ENCODE measurements at regions not wholly inside any gene's neighbourhood (a gene's known extent, or its start where the extent isn't known, plus 50 kb on each side); places are given as distances from the start of the nearest gene placed in this dataset.
"Not testable (repeated sequence)": the region's sequence is repeated elsewhere in the genome, so short reads cannot be mapped to it uniquely, and the experiment has no call there.

DNA sequence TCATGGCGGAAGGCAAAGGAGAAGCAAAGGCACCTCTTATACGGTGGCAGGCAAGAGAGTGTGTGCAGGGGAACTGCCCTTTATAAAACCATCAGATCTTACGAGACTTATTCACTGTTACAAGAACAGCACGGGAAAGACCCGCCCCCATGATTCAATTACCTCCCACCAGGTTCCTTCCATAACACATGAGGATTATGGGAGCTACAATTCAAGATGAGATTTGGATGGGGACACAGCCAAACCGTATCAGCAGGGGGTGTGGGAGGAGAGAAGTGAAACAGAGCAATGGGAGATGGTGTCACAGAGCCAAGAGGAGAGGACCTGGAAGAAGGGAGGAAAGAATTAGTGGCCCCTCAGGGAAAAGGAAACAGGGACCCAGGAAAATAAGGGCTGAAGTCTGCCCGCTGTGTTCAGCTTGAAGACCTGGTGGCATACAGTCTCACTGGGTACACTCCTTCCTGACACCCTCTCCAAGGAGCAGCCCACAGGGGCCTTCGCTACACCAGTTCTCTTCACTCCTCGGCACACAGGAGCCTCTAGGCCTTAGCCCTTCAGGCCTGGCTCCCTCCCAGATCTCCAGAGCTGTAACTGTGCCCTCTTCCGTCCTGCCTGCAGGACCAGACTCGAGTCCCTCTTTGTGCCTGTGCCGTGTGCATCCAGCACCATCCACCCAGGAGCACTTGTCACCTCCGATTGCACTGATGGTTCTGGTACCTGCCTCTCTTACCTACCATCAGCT lies 262.1 kb downstream of the EIPR1 start:
- no peak for DNase-seq (ENCODE audit: low spot score)

DNA sequence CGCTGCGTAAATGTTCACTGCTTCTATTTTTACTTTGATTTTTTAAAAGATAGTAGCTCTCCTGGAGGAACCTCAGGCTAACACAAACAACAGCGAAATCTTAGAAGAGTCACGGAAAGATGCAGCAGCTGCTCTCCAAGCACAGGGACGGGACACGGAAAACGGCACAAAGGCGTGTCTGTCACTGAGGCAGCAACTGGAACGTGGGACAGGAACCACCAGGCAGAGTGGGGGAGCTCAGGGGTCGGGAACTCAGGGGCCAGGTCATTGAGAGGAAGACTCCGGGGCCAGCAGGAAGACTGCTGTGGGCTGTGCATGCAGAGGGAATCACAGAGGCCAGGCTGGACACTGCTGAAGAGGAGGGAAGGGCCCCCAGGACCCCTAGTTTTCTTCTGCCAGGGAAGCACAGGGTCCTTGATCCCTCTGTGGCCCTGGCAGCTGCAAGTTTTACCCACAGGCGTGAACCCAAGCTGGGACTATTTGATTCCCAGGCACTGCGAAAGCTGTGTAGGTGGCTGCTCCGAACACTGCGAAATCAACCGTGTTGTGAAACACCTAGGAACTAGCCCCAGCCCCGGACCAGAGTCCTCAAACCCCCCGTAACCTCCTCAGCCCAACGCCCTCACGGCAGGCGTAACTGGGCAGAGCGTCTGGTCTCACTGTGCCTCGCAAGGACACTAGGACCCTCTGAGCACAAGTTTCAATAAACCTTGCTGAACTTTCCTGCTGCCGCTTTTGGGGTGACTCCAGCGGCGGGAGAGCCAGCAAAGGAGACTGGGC lies 263.0 kb downstream of the EIPR1 start:
- DNase-seq (ENCODE audit: low spot score) = no peak

DNA sequence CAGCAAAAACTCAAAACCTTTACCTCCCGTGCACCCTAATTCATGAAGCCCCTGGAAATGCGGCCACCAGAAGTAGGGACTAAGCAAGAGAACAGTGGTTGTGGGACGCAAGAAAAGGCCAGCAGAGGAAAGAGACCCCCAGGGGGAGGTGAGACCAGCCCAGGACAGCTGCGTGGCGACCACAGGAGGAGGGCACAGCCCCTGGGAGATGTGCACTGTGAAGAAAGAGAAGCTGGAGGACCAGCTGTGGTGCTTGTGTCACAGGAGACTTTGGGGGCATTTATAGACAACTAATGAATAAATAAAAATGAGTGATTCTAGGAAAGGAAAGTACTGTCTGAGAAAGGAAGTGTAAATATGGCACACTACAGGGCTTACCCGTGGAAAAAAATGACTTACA lies 263.8 kb downstream of the EIPR1 start:
- no peak for DNase-seq (ENCODE audit: low spot score)

DNA sequence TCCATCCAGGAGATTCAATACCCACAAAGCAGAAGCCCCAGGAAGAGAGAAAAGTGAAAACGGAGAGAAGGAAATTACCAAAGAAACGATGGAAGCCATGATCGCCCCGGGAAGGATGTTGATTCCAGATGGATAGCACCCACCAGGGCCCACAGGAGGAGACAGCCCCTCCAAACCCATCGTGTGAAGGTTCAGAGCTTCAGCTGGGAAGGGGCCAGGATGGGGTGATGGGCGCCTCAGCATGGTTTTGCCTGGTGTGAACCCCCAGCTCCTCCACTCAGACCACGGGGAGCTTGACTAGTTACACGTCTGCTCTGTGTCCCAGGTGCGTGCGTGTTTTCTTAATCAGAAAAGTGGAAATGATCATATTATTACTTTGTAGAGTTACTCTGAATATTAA lies 264.5 kb downstream of the EIPR1 start:
- no peak for DNase-seq (ENCODE audit: low spot score)

DNA sequence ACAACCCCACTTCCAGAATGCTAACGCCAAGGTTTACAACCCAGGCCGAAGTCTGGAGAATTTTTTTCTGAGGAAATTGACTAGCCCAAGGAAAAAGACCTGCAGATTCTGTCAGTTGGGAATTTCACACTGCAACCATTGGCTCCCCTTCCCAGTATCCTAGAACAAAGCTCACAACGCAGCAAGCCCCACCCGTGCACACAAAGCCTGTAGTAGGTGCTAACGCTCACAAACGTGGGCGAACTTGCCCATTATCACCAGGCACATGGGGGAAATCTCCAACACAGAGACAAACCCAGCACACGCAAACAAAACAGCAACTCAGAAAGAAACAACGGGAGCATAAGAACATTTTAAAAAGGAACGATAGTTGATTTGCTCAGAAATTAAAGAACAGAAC lies 265.1 kb downstream of the EIPR1 start:
- no peak for DNase-seq (ENCODE audit: low spot score)

DNA sequence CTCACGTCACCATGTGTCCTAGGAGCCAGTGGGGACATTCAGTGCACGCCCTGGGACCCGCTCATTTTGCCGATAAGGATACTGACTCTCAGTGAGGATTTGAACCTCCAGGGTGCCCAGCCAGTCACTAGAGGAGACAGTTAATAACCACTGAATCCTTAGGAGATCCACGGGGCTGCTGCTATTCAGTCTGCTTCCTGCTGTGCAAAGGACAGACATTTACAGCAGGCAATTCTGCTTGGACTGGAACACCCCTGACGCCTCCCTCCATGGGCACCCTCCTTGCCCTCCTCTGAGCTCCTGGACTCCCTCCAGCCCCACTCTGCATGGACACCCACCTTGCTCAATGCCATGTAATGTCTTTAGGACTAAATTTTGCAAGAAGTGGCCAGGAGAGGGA lies 265.5 kb downstream of the EIPR1 start:
- DNase-seq (ENCODE audit: low spot score) = no peak

DNA sequence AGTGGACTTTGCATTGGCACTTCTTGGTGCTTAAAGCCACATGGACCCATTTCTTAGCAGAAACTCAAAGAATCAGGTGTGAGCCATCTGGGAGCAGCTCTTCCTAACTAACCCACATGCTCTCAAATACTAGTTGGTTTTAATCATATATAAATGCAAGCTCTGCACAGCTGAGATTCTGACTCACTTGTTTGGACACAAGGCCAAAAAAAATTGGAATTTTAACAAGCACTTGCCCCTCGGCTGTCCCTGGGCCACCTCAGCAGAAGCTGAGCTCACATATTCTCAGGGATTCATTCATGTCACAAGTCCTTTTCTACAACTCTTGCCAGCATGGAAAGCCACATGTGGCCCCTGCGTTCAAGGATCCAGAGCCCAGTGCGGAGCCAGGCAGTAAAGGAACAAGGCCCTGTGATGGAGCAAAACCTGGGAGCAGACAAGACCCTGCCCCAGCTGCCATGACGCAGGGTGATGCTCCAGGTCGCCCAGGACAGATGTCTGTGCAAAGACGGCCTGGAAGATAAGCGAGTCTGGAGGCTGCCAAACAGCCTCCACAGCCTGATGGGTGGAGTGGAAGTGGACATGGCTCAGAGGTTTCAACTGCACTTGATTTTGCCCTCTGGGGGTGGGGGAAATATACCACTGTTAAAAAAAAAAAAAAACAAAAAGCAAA lies 266.5 kb downstream of the EIPR1 start:
- DNase-seq (ENCODE audit: low spot score) = no peak

DNA sequence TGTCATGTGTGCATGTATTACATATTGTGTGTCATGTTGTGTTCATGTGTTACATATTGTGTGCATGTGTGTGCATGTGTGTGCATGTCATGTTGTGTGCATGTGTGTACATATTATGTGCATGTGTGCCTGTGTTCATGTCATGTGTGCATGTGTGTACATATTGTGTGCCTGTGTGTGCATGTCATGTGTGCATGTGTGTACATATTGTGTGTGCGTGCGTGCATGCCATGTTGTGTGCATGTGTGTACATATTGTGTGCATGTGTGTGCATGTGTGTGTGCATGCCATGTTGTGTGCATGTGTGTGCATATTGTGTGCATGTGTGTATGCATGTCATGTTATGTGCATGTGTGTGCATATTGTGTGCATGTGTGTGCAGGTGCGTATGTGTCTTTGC lies 267.1 kb downstream of the EIPR1 start:
- DNase-seq (ENCODE audit: low spot score) = no peak

DNA sequence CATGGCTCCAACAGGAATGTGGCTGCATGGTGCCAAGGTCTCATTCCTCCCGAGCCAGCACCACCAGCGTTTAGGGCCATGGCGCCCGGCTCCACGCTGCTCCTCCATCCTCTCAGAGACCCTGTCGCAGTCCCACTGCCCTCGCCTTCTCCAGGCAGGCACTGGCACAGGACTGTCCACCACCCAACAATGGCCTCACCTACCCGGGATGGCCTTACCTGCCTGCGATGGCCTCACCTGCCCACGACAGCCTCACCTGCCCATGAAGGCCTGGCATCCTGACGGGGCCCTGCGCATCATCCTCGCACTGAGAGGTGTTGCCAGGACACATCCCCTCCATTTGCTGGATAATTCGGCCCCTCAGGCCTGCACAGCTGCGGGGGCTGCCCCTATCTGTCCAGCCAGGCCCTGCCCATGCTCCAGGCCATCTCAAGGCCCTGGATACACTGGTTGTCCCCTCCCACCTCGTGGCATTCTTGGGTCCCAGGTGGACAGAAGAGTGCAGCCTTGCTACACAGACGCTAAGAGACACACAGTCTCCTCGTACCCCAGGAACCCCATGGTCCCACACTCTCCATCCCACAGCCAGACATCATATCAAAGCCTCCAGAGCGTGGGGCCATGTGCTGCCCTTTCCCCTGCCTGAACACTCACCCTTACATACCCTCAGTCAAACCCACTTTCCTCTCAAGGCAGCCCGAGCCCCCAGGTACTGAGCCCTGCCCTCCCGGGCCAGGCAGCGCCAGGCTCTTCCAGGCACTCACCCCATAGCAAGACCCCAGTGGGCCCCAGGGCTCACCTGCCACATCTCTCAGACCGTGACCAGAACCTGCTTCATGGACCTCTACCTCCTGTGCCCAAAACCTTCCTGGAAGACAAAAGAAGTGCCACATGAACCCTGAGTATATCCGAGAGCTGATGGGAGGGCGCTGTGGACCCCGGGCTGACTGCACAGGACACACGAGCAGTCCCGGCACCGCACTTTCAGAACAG lies 268.6 kb downstream of the EIPR1 start:
- DNase-seq (ENCODE audit: low spot score) = no peak

DNA sequence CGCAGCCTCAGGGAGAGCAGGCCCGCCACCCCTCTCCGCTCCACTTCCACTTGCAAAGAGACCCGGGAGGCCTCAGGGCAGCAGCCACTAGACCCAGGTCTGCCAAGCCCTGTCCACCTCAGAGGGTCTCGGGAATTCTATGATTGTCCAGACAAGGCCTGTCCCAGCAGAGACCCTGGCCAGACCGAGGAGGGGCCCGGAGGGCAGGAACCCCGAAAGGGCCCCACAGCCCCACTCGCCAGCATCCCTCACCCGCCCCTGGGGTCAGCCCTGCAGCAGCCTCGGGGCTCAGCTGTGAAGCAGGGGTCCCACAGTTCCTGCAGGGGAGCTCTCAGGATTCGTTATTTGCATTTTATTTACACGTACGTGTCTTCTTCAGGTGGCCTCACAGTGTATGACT lies 269.5 kb downstream of the EIPR1 start:
- no peak for DNase-seq (ENCODE audit: low spot score)

DNA sequence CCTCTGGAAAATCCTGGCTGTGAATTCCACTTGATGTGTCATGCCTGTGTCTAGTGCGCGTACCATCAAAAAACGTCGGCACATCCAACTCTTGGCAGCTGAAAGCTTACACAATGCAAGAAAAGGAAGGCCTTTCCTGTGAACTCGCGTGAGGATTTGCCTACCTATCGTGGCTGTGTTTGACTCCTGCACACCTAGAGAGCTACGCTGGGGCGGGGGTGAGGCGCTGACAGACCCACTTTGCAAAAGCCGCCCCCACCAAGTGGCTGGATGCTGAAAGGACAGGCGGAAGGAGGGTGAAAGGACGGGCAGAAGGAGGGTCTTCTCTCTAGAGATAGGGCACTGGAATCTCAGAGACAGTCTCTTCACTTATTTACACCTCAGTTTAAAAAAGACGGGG lies 270.1 kb downstream of the EIPR1 start:
- no peak for DNase-seq (ENCODE audit: low spot score)

DNA sequence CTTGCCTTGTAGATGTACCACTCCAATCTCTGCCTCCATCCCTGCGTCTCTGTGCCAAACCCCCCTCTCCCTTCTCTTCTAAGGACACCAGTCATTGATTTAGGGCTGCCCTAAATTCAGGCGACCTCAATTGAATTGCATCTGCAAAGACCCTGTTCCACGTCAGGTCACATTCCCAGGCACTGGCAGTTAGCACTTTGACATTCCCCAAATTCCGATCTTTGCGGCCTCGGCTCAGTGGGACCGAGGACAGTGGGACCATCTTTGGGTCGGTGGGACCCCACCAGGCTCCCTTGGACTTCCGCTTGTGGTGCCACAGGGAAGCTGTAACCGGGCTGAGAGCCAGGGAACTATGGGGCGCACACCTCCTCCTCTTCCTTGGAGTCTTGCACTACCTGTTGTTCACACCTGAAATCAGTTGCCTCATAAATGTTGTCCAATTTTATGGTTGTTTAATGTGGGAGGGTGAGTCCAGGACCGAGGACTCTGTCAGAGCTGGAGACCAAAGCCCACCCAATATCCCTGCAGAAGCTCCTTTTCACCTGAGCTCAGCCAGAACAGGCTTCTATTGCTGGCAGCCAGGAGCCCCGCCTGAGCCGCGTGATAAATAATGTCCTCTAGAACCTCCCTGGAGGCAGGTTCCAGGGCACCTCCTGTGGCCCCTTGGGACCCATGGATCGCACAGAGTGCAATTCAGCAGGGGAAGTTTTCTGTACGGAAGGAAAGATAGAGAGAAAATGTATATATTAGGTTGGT lies 271.6 kb downstream of the EIPR1 start:
- no peak for DNase-seq (ENCODE audit: low spot score)

DNA sequence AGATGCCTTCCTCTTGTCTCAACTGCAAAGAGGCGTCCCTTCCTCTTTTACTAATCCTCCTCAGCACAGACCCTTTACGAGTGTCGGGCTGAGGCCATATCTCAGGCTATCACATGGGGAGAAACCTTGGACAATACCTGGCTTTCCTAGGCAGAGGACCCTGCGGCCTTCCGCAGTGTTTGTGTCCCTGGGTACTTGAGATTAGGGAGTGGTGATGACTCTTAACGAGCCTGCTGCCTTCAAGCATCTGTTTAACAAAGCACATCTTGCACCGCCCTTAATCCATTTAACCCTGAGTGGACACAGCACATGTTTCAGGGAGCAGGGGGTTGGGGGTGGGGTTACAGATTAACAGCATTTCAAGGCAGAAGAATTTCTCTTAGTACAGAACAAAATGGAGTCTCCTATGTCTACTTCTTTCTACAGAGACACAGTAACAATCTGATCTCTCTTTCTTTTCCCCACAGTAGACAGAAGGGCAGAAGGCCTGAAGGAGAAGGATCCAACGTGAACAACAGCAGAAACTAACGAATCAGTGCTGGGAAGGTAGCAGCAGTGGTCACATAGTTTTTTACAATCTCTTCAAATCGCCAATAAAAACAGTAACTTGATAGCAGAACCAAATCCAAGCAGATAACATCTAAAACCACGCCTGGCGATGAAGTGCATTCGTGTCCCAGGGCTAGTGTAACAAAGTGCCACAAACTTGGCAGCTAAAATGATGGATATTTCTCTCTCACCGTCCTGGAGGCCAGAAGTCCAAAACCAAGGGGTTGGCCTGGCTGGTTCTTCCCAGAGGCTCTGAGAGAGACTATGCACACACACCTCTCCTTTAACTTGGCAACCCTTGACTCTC lies 272.4 kb downstream of the EIPR1 start:
- not testable (repeated sequence) for DNase-seq (ENCODE audit: low spot score)

DNA sequence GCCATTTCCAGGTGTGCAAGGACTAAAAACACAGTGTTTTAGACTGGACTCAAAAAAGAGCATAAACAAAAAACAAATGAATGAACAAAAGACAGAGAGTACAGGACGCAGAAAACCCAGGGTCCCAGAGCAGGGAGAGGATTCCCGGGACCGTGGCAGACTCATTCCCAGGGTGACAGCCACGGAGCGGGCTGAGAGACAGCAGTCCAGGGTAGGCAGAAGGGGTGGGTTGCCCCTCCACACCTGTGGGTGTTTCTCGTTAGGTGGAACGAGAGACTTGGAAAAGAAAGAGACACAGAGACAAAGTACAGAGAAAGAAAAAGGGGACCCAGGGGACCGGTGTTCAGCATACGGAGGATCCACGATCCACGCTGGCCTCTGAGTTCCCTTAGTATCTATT lies 273.4 kb downstream of the EIPR1 start:
- DNase-seq (ENCODE audit: low spot score) = no peak

DNA sequence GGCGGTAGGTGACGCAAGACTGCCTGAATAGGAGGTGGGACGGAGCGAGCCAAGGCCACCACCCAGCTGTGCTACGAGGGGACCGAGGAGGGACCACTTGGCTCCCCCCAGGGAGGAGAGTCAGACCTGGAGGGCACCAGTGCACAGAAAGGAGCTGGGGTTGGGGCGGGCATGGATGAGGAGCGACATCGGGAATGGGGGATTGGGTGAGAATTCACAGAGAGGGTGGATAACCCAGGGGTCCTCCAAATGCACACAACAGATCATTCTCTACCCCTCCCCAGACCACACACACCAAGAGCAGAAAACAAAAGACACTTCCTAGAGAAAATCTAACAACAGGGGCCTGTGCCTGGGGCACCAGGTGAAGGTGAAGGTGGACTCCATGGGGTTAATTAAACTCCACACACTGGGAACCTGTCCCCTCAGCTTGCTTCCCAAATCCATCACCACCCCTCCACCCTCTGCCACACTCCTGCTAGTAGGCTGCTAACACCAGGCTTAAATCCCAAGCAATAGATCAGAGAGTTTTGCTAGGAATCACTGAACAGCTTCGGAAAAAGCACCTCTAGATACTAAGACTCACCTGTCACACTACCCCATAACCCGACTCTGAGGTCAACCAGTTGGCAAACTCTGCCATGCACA lies 274.6 kb downstream of the EIPR1 start:
- DNase-seq (ENCODE audit: low spot score) = no peak

DNA sequence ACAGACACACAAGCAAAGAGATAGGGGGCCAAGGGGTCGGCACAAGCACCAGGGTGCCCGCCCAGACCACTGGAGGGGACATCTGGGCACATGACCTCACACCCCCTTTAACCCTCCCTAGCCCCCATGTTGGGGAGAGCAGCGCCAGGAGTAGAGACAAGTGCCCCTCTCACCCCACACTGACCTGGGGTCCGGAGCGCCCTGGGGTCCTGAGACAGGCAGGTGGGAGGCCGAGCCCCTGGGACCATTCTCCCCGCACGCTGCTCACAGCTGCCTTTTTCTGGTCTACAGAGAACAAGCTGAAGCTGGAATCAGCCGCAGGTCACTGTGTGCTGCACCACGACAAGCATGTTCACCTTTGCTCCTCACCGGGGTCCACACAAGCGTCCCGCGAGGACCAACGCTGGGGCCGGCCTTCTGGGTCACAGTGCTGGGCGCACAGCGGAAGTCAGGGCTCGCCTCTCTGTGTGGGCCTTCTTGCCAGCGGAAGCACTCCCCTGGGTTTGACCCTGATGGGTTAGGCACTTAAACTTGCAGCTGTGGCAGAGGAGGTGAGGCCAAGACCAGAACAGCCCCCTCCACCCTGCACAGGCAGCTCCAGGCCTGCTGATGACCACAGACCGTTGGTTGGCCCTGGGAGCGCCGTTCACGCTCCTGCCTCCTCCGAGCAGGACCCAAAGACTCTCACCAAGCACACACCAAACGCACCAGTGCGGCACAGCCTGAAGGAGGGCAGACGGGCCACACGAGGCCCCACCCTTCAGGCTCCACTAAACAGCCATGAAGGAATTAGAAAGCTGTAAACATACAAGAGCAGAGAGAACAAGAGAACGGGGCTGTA lies 275.3 kb downstream of the EIPR1 start:
- DNase-seq (ENCODE audit: low spot score) = no peak

DNA sequence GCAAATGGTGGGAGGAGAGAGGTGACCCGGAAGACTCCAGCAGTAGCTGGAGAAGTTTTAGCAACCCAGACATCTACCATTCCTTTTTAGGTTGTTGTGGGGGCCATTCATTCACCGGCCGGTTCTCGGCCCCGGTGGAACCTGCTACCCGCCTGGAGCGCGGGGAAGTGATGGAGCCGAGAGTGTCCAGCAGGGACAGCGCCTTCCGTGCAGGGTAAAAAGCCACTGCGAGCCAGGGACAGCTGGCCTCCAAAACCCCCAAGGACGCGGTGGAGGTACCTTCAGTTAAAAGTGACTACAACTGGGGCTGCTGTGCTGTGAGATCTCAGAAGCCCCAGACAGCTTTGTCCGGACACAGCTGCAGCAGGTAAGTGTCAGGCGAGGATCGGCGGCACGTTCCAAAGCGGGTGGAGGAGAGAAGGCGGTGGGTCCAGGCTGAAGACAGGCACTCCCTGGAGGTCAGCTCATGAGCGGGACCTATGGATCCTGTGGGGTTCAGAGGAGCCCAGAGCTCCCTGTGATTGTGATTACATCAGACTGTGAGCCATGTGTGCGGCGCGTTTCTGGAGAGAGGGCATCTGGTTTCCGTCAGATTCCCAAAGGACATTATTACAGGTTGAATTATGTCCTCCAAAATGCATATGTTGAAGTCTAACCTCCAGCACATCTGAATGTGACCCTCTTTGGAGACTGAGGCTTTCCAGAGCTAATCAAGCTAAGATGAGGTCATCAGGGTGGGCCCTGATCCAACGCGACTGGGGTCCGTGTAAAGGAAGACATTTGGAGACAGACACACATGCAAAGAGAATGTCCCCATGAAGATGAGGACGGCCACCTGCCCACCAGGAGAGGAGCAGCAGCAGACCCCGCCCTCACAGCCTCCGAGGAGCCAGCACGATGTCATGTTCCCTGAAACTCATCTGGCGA lies 276.3 kb downstream of the EIPR1 start:
- no peak for DNase-seq (ENCODE audit: low spot score)

DNA sequence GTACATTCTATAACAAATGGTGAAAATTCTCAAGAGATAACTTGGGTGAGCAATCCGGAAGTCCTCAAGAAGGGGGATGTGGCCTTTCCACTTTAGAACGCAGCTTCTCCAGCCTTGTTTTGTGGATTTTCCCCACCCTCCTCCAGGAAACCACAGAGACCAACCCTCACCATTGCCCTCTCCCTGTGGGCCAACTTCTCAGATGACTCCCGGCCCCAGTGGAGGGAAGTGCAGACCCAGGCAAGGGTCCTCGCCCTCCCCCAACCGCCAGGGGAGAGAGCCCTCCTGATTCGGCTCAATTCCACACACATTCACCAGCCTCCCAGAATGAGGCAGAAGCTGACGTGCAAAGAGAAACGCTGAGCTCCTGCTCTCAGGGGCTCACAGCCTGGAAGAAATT lies 277.2 kb downstream of the EIPR1 start:
- no peak for DNase-seq (ENCODE audit: low spot score)
